ENCODE measurements at regions not wholly inside any gene's neighbourhood (a gene's known extent, or its start where the extent isn't known, plus 50 kb on each side); places are given as distances from the start of the nearest gene placed in this dataset.
"Not testable (repeated sequence)": the region's sequence is repeated elsewhere in the genome, so short reads cannot be mapped to it uniquely, and the experiment has no call there.

GRCh38 chr5:120140501-120140900 is 323.6 kb upstream of the PRR16 start:
- intact Hi-C loops (cut with micrococcal nuclease) = no loop called here

GRCh38 chr5:120141076-120141475 is 323.0 kb upstream of the PRR16 start:
- intact Hi-C loops (cut with micrococcal nuclease) = no loop called here

GRCh38 chr5:120146787-120147186 is 317.3 kb upstream of the PRR16 start:
- intact Hi-C loops (cut with micrococcal nuclease) = no loop called here

GRCh38 chr5:120147911-120148310 is 316.2 kb upstream of the PRR16 start:
- intact Hi-C loops (cut with micrococcal nuclease) = not testable (repeated sequence)

- intact Hi-C loops (cut with micrococcal nuclease) = no loop called here
These were observed 313.3 kb upstream of the PRR16 start for GRCh38 chr5:120150770-120151169.

- intact Hi-C loops (cut with micrococcal nuclease) = no loop called here
These were observed 312.9 kb upstream of the PRR16 start for GRCh38 chr5:120151181-120151580.

GRCh38 chr5:120151825-120152224 is 312.3 kb upstream of the PRR16 start:
- intact Hi-C loops (cut with micrococcal nuclease) = no loop called here

- intact Hi-C loops (cut with micrococcal nuclease) = no loop called here
These were observed 311.6 kb upstream of the PRR16 start for GRCh38 chr5:120152472-120152871.

GRCh38 chr5:120152931-120153330 is 311.2 kb upstream of the PRR16 start:
- intact Hi-C loops (cut with micrococcal nuclease) = no loop called here

GRCh38 chr5:120153551-120153950 is 310.5 kb upstream of the PRR16 start:
- intact Hi-C loops (cut with micrococcal nuclease) = no loop called here

GRCh38 chr5:120155873-120156272 is 308.2 kb upstream of the PRR16 start:
- intact Hi-C loops (cut with micrococcal nuclease) = no loop called here

GRCh38 chr5:120158211-120158610 is 305.9 kb upstream of the PRR16 start:
- intact Hi-C loops (cut with micrococcal nuclease) = no loop called here

GRCh38 chr5:120159155-120159554 is 304.9 kb upstream of the PRR16 start:
- intact Hi-C loops (cut with micrococcal nuclease) = no loop called here

GRCh38 chr5:120160124-120160895 is 303.8 kb upstream of the PRR16 start:
- intact Hi-C loops (cut with micrococcal nuclease) = no loop called here

GRCh38 chr5:120162321-120162720 is 301.8 kb upstream of the PRR16 start:
- intact Hi-C loops (cut with micrococcal nuclease) = no loop called here

- intact Hi-C loops (cut with micrococcal nuclease) = no loop called here
These were observed 300.1 kb upstream of the PRR16 start for GRCh38 chr5:120164037-120164436.

GRCh38 chr5:120164986-120165385 is 299.1 kb upstream of the PRR16 start:
- intact Hi-C loops (cut with micrococcal nuclease) = no loop called here

GRCh38 chr5:120173125-120173524 is 291.0 kb upstream of the PRR16 start:
- intact Hi-C loops (cut with micrococcal nuclease) = no loop called here

GRCh38 chr5:120174089-120174488 is 290.0 kb upstream of the PRR16 start:
- intact Hi-C loops (cut with micrococcal nuclease) = no loop called here

- intact Hi-C loops (cut with micrococcal nuclease) = not testable (repeated sequence)
These were observed 282.9 kb upstream of the PRR16 start for GRCh38 chr5:120181238-120181637.

- intact Hi-C loops (cut with micrococcal nuclease) = not testable (repeated sequence)
These were observed 269.4 kb upstream of the PRR16 start for GRCh38 chr5:120194650-120195049.

GRCh38 chr5:120199559-120199958 is 264.5 kb upstream of the PRR16 start:
- intact Hi-C loops (cut with micrococcal nuclease) = no loop called here

- intact Hi-C loops (cut with micrococcal nuclease) = no loop called here
These were observed 257.0 kb upstream of the PRR16 start for GRCh38 chr5:120207129-120207528.

- intact Hi-C loops (cut with micrococcal nuclease) = no loop called here
These were observed 247.1 kb upstream of the PRR16 start for GRCh38 chr5:120217001-120217400.
